ENCODE measurements at regions not wholly inside any gene's neighbourhood (a gene's known extent, or its start where the extent isn't known, plus 50 kb on each side); places are given as distances from the start of the nearest gene placed in this dataset.

- DNase-seq (ENCODE audit: low read depth in 3 of 3, low spot score in 1 of 3) = no peak
These were observed 241.1 kb downstream of the SOX9 start for GRCh38 chr17:72361892-72362291.

- no peak for DNase-seq (ENCODE audit: low read depth in 3 of 3, low spot score in 1 of 3)
These were observed 241.7 kb downstream of the SOX9 start for GRCh38 chr17:72362376-72363088.

- DNase-seq (ENCODE audit: low read depth in 3 of 3, low spot score in 1 of 3) = no peak
These were observed 242.3 kb downstream of the SOX9 start for GRCh38 chr17:72363089-72363610.

GRCh38 chr17:72365857-72366414, 245.1 kb downstream of the SOX9 start:
- DNase-seq (ENCODE audit: low read depth in 3 of 3, low spot score in 1 of 3) = no peak

GRCh38 chr17:72366626-72367025, 245.8 kb downstream of the SOX9 start:
- DNase-seq (ENCODE audit: low read depth in 3 of 3, low spot score in 1 of 3) = no peak

- DNase-seq (ENCODE audit: low read depth in 3 of 3, low spot score in 1 of 3) = no peak
These were observed 247.4 kb downstream of the SOX9 start for GRCh38 chr17:72368191-72368590.

- DNase-seq (ENCODE audit: low read depth in 3 of 3, low spot score in 1 of 3) = no peak
These were observed 248.5 kb downstream of the SOX9 start for GRCh38 chr17:72369366-72369765.

GRCh38 chr17:72370819-72371218, 250.0 kb downstream of the SOX9 start:
- DNase-seq (ENCODE audit: low read depth in 3 of 3, low spot score in 1 of 3) = no peak

GRCh38 chr17:72372185-72372584, 251.4 kb downstream of the SOX9 start:
- no peak for DNase-seq (ENCODE audit: low read depth in 3 of 3, low spot score in 1 of 3)

- DNase-seq (ENCODE audit: low read depth in 3 of 3, low spot score in 1 of 3) = no peak
These were observed 253.3 kb downstream of the SOX9 start for GRCh38 chr17:72373910-72374741.

GRCh38 chr17:72376526-72377345, 255.9 kb downstream of the SOX9 start:
- DNase-seq (ENCODE audit: low read depth in 3 of 3, low spot score in 1 of 3) = no peak

- no peak for DNase-seq (ENCODE audit: low read depth in 3 of 3, low spot score in 1 of 3)
These were observed 257.9 kb downstream of the SOX9 start for GRCh38 chr17:72378414-72379390.

- no peak for DNase-seq (ENCODE audit: low read depth in 3 of 3, low spot score in 1 of 3)
These were observed 258.7 kb downstream of the SOX9 start for GRCh38 chr17:72379516-72379915.

- DNase-seq (ENCODE audit: low read depth in 3 of 3, low spot score in 1 of 3) = no peak
These were observed 259.3 kb downstream of the SOX9 start for GRCh38 chr17:72380120-72380519.

- no peak for DNase-seq (ENCODE audit: low read depth in 3 of 3, low spot score in 1 of 3)
These were observed 259.9 kb downstream of the SOX9 start for GRCh38 chr17:72380737-72381136.

GRCh38 chr17:72381597-72382397, 261.0 kb downstream of the SOX9 start:
- DNase-seq (ENCODE audit: low read depth in 3 of 3, low spot score in 1 of 3) = no peak

- no peak for DNase-seq (ENCODE audit: low read depth in 3 of 3, low spot score in 1 of 3)
These were observed 262.3 kb downstream of the SOX9 start for GRCh38 chr17:72382971-72383722.

- no peak for DNase-seq (ENCODE audit: low read depth in 3 of 3, low spot score in 1 of 3)
These were observed 264.7 kb downstream of the SOX9 start for GRCh38 chr17:72385475-72385874.
